Neural progenitor cell (in vitro differentiated cells): ENCODE measurements at regions not wholly inside any gene's neighbourhood (a gene's known extent, or its start where the extent isn't known, plus 50 kb on each side); places are given as distances from the start of the nearest gene placed in this dataset.

Experiments
- DNase-seq: peaks from one replicate; pipeline ENCODE4 v3.0.0-alpha.2; 2016; ENCODE audit warnings: low spot score
- H2AFZ ChIP-seq: fragments of 200-600 bp; sonication (generic); replicated peaks from 2 replicates; pipeline ENCODE4 v1.6.1; 2016; ENCODE audit warnings: antibody characterized with exemption
- H3F3A ChIP-seq: fragments of 200-600 bp; sonication (generic); 2 replicates; pipeline ENCODE4 v1.6.1; 2016; ENCODE audit warnings: antibody characterized with exemption, low read depth
- H3K27ac ChIP-seq: fragments of 200-600 bp; sonication (generic); 2 replicates; pipeline ENCODE4 v1.5.1; 2016; ENCODE audit warnings: mild to moderate bottlenecking
- H3K27me3 ChIP-seq: fragments of 200-600 bp; sonication (generic); 2 replicates; pipeline ENCODE4 v1.6.1; 2016; ENCODE audit warnings: mild to moderate bottlenecking, moderate library complexity
- H3K36me3 ChIP-seq: fragments of 200-600 bp; sonication (generic); 2 replicates; pipeline ENCODE4 v1.5.1; 2016
- H3K4me1 ChIP-seq: fragments of 200-600 bp; sonication (generic); 2 replicates; pipeline ENCODE4 v1.6.1; 2016; ENCODE audit warnings: mixed run types
- H3K4me2 ChIP-seq: fragments of 200-600 bp; sonication (generic); 2 replicates; pipeline ENCODE4 v1.6.1; 2016
- H3K4me3 ChIP-seq: fragments of 200-600 bp; sonication (generic); 2 replicates; pipeline ENCODE4 v1.5.1; 2016
- H3K79me2 ChIP-seq: fragments of 200-600 bp; sonication (generic); 2 replicates; pipeline ENCODE4 v1.6.1; 2016; ENCODE audit warnings: low read depth
- H3K9ac ChIP-seq: fragments of 200-600 bp; sonication (generic); 2 replicates; pipeline ENCODE4 v1.6.1; 2016
- H3K9me3 ChIP-seq: fragments of 200-600 bp; sonication (generic); 2 replicates; pipeline ENCODE4 v1.5.1; 2016; ENCODE audit warnings: low read depth
- H4K20me1 ChIP-seq: fragments of 200-600 bp; sonication (generic); 2 replicates; pipeline ENCODE4 v1.6.1; 2016; ENCODE audit warnings: low read depth
- H3K27ac Mint-ChIP-seq: 3 replicates; pipeline ENCODE4 v1.8.0; 2021; ENCODE audit warnings: mixed read lengths
- H3K27me3 Mint-ChIP-seq: 2 replicates; pipeline ENCODE4 v1.8.0; 2022; ENCODE audit warnings: low read depth, mild to moderate bottlenecking, inconsistent platforms, moderate library complexity, mixed read lengths; ENCODE audit not compliant: insufficient read depth
- H3K36me3 Mint-ChIP-seq: 3 replicates; pipeline ENCODE4 v1.8.0; 2021; ENCODE audit warnings: mixed read lengths
- H3K4me1 Mint-ChIP-seq: 3 replicates; pipeline ENCODE4 v1.8.0; 2021; ENCODE audit warnings: mixed read lengths
- H3K4me3 Mint-ChIP-seq: 3 replicates; pipeline ENCODE4 v1.8.0; 2021; ENCODE audit warnings: mild to moderate bottlenecking, moderate library complexity, mixed read lengths
- H3K9me3 Mint-ChIP-seq: 3 replicates; pipeline ENCODE4 v1.8.0; 2020; ENCODE audit warnings: mixed read lengths
- EZH2 ChIP-seq: fragments of 200-600 bp; sonication (generic); IDR thresholded peaks from 2 replicates; pipeline ENCODE4 v1.6.1; 2017; ENCODE audit warnings: antibody characterized with exemption, mild to moderate bottlenecking, moderate library complexity
- EZH2phosphoT487 ChIP-seq: fragments of 200-600 bp; sonication (generic); IDR thresholded peaks from 2 replicates; pipeline ENCODE4 v1.6.1; 2017; ENCODE audit warnings: antibody characterized with exemption
- TF ChIP-seq, protein P1 (sequence below): fragments of 200-600 bp; sonication (generic); IDR thresholded peaks from 2 replicates; pipeline ENCODE4 v1.5.1; 2017; ENCODE audit warnings: antibody characterized with exemption, mild to moderate bottlenecking

- no peak overlapping the region for H3K4me3 ChIP-seq
- H2AFZ ChIP-seq, result no peak overlapping the region
- no peak overlapping the region for H3K27ac Mint-ChIP-seq
- H3K4me1 ChIP-seq, result peaks cover 22% of the 10 kb centered on the region
- no peak overlapping the region for H3K27ac ChIP-seq
- H4K20me1 ChIP-seq, result no peaks in the 10 kb centered on the region
- no peak overlapping the region for H3K4me3 Mint-ChIP-seq
- no peaks in the 10 kb centered on the region for H3K9me3 ChIP-seq
- H3K9ac ChIP-seq, result no peak overlapping the region
- peaks cover 2% of the 10 kb centered on the region for H3K27me3 Mint-ChIP-seq
- H3K4me2 ChIP-seq, result no peak overlapping the region
- H3K27me3 ChIP-seq, result no peaks in the 10 kb centered on the region
- peaks cover 4% of the 10 kb centered on the region for H3K9me3 Mint-ChIP-seq
- no peak for DNase-seq
- no peak for TF ChIP-seq EZH2
- TF ChIP-seq, protein P1, sequence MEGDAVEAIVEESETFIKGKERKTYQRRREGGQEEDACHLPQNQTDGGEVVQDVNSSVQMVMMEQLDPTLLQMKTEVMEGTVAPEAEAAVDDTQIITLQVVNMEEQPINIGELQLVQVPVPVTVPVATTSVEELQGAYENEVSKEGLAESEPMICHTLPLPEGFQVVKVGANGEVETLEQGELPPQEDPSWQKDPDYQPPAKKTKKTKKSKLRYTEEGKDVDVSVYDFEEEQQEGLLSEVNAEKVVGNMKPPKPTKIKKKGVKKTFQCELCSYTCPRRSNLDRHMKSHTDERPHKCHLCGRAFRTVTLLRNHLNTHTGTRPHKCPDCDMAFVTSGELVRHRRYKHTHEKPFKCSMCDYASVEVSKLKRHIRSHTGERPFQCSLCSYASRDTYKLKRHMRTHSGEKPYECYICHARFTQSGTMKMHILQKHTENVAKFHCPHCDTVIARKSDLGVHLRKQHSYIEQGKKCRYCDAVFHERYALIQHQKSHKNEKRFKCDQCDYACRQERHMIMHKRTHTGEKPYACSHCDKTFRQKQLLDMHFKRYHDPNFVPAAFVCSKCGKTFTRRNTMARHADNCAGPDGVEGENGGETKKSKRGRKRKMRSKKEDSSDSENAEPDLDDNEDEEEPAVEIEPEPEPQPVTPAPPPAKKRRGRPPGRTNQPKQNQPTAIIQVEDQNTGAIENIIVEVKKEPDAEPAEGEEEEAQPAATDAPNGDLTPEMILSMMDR, result no peak
- TF ChIP-seq EZH2phosphoT487, result no peak
- peaks cover 7% of the 10 kb centered on the region for H3K4me1 Mint-ChIP-seq
- no peaks in the 10 kb centered on the region for H3K36me3 Mint-ChIP-seq
- no peaks in the 10 kb centered on the region for H3K79me2 ChIP-seq
- H3F3A ChIP-seq, result peaks cover 10% of the 10 kb centered on the region
- no peaks in the 10 kb centered on the region for H3K36me3 ChIP-seq
Observed at GRCh38 chr13:73394066-73394465, 335.3 kb downstream of the KLF5 start.

GRCh38 chr13:73390100-73390499 is 331.3 kb downstream of the KLF5 start:
- Histone ChIP-seq H3K9ac (no peak overlapping the region), H3F3A (no peaks in the 10 kb centered on the region), H3K4me3 (no peak overlapping the region), H3K4me1 (no peaks in the 10 kb centered on the region), H2AFZ (no peak overlapping the region), H3K79me2 (no peaks in the 10 kb centered on the region), H3K27me3 (no peaks in the 10 kb centered on the region), H3K27ac (no peak overlapping the region), H4K20me1 (no peaks in the 10 kb centered on the region), H3K36me3 (no peaks in the 10 kb centered on the region), H3K4me2 (no peak overlapping the region), H3K9me3 (no peaks in the 10 kb centered on the region)
- TF ChIP-seq EZH2phosphoT487 (no peak), EZH2 (no peak)
- TF ChIP-seq, protein P1, result no peak
- Mint-ChIP-seq H3K27me3 (peaks cover 2% of the 10 kb centered on the region), H3K4me3 (no peak overlapping the region), H3K27ac (no peak overlapping the region), H3K4me1 (no peaks in the 10 kb centered on the region), H3K36me3 (no peaks in the 10 kb centered on the region), H3K9me3 (peaks cover 4% of the 10 kb centered on the region)
- no peak for DNase-seq

- peaks cover 4% of the 10 kb centered on the region for H3K9me3 Mint-ChIP-seq
- Histone ChIP-seq H3K9ac (no peak overlapping the region), H3K4me1 (no peaks in the 10 kb centered on the region), H4K20me1 (no peaks in the 10 kb centered on the region), H3K79me2 (no peaks in the 10 kb centered on the region), H3K36me3 (no peaks in the 10 kb centered on the region), H2AFZ (no peak overlapping the region), H3K4me3 (no peak overlapping the region), H3K27ac (no peak overlapping the region), H3K27me3 (no peaks in the 10 kb centered on the region), H3F3A (no peaks in the 10 kb centered on the region), H3K9me3 (no peaks in the 10 kb centered on the region), H3K4me2 (no peak overlapping the region)
- no peaks in the 10 kb centered on the region for H3K4me1 Mint-ChIP-seq
- TF ChIP-seq EZH2 (no peak), EZH2phosphoT487 (no peak)
- TF ChIP-seq, protein P1, result no peak
- peaks cover 4% of the 10 kb centered on the region for H3K27me3 Mint-ChIP-seq
- no peak for DNase-seq
- H3K36me3 Mint-ChIP-seq, result no peaks in the 10 kb centered on the region
- H3K4me3 Mint-ChIP-seq, result no peak overlapping the region
- no peak overlapping the region for H3K27ac Mint-ChIP-seq
Observed at GRCh38 chr13:73388586-73388985, 329.8 kb downstream of the KLF5 start.

GRCh38 chr13:73387318-73387717 is 328.5 kb downstream of the KLF5 start:
- H3K79me2 ChIP-seq, result no peaks in the 10 kb centered on the region
- Mint-ChIP-seq H3K27me3 (peaks cover 4% of the 10 kb centered on the region), H3K4me3 (no peak overlapping the region), H3K36me3 (no peaks in the 10 kb centered on the region), H3K4me1 (no peaks in the 10 kb centered on the region), H3K9me3 (peaks cover 4% of the 10 kb centered on the region), H3K27ac (no peak overlapping the region)
- H4K20me1 ChIP-seq, result no peaks in the 10 kb centered on the region
- H3F3A ChIP-seq, result no peaks in the 10 kb centered on the region
- H3K4me1 ChIP-seq, result no peaks in the 10 kb centered on the region
- no peak overlapping the region for H2AFZ ChIP-seq
- H3K27ac ChIP-seq, result no peak overlapping the region
- H3K36me3 ChIP-seq, result no peaks in the 10 kb centered on the region
- no peak overlapping the region for H3K9ac ChIP-seq
- TF ChIP-seq EZH2phosphoT487 (no peak), EZH2 (no peak)
- TF ChIP-seq, protein P1, result no peak
- H3K4me3 ChIP-seq, result no peak overlapping the region
- no peaks in the 10 kb centered on the region for H3K27me3 ChIP-seq
- no peaks in the 10 kb centered on the region for H3K9me3 ChIP-seq
- H3K4me2 ChIP-seq, result no peak overlapping the region
- DNase-seq, result no peak
